Fibroblast of skin of right biceps (primary cell): ENCODE measurements at regions not wholly inside any gene's neighbourhood (a gene's known extent, or its start where the extent isn't known, plus 50 kb on each side); places are given as distances from the start of the nearest gene placed in this dataset.

Experiments
- DNase-seq: peaks from one replicate; pipeline ENCODE4 v3.0.0-alpha.2; 2013

DNA sequence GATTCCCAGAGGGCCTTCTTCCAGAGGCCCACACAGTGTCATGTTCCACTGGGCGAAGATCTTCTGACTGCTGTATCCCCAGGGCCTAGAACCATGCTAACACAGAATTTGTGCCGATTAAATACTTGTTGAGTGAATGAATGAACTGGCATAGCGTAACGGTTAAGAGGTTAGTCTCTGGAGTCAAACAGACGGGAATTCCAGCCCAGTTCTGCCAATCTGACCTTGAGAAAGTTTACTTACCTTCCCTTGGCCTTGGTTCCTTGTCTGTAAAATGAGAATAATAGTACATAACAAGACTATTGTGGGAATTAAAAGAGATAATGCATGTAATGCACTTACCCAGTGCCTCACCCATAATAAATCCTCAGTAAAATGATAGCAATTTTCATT, 58.3 kb upstream of the PLAC1 start:
- no peak for DNase-seq

- no peak for DNase-seq
Observed at GRCh38 chrX:134715930-134716619, 57.8 kb upstream of the PLAC1 start.

DNA sequence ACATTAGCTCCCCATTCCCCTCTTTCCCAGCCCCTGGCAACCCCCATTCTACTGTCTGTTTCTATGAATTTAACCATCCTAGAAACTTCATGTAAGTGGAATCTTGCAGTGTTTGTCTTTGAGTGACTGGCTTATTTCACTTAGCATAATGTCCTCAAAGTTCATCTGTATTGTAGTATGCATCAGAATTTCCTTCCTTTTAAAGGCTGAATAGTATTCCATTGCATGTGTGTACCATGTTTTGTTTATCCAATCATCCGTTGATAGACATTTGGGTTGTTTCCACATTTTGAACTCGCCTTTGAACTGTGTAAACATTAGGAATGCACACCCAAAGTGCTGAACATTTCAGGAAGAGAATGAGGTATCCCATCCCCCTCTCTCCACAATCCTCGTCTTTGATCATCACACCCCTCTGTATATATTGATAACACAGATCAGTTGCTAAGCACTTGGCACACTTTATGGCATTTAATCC, 56.4 kb upstream of the PLAC1 start:
- no peak for DNase-seq

DNA sequence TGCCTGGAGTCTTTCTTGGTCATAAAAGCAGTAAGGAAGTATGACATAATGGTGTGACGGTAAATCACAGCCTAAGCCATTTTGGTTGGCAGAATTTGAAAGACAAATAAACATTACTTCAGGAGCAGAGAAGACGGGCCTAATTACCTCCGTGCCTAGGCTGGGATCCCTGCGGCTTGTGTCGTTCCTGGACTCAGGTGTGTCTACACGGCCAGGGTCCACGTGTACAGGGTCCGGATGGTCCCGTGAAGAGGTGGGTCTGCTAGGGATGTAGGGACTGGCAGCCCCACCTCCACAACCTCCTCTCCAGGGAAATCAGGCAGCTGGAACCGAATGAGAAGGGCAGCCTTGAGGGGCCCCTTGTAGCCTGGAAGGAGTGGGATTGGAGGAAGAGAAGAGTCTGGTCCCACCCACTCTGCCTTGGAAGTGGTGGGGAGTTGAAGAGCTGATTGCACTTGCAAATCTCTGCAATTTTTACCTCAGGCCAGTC, 55.4 kb upstream of the PLAC1 start:
- DNase-seq: no peak

- no peak for DNase-seq
Observed at GRCh38 chrX:134712272-134712671, 54.0 kb upstream of the PLAC1 start.

DNA sequence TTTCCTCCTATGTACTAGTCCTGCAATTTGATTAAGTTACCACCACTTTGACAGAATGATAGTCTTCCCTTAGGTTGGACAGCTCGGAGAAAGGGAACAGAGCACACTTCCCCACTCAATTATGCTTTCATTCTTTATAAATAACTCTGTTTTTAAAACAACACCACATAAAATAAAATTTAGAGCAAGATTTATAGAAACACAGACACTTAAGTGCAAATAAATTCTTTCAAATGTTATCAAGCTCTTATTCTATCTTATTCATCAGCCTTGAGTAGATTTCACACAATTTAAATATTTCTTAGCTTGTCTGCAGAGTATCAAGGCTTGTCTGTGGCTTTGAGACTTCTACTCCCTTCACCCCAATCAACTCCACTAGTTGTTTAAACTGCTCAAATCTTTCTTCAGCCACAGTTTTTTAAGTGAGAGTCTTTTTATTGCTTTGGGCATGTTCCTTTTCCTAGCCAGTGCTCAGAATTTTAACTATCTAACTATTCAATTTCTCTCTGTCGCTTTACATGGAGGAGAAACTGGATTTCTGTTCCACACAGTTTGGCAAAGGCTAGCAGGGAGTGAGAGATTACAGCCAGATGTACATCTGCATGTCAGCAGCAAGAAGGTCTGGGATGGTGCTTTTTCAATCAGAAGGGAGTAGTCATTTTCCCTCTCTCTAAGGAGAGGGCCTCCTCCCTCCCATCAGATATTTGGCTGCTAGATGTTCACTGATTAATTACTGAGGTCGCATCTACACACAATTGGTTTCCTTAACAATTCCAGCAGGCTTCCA, 53.1 kb upstream of the PLAC1 start:
- no peak for DNase-seq
